Naive thymus-derived CD4-positive, alpha-beta T cell (primary cell): ENCODE measurements at regions not wholly inside any gene's neighbourhood (a gene's known extent, or its start where the extent isn't known, plus 50 kb on each side); places are given as distances from the start of the nearest gene placed in this dataset.

Source experiments
- ATAC-seq: fragments of 150-1000 bp; cut with Tn5 transposase; 2 replicates; pipeline ENCODE4 v1.10.0; 2021; ENCODE audit warnings: mild to moderate bottlenecking, moderate library complexity
- CTCF ChIA-PET: fragments of 350-600 bp; sonication (Branson Sonifier 250); formaldehyde crosslinking; loops from one replicate; lab custom pipeline; 2021; ENCODE audit warnings: antibody characterized with exemption; lab: Charles Lee
- POLR2A ChIA-PET: fragments of 350-600 bp; sonication (Branson Sonifier 250); formaldehyde crosslinking; loops from one replicate; lab custom pipeline; 2021; ENCODE audit warnings: antibody characterized with exemption, inconsistent platforms; lab: Charles Lee
- DNase-seq, 9 donors: peaks; one replicate each; pipeline versions ENCODE4 v3.0.0 to v3.0.0-alpha.2; 2020 to 2022; ENCODE audit warnings: mixed read lengths in 1 of 9
- H3K27ac ChIP-seq: one replicate; pipeline ENCODE4 v1.7.0; 2013; ENCODE audit warnings: mild to moderate bottlenecking, low read depth, low read length, moderate library complexity
- H3K27me3 ChIP-seq, 2 donors: one replicate each; pipeline ENCODE4 v1.7.0; 2013; ENCODE audit warnings: low read length in 2 of 2, mild to moderate bottlenecking in 2 of 2, moderate library complexity in 2 of 2; ENCODE audit not compliant: control insufficient read depth in 2 of 2, insufficient read depth in 2 of 2
- H3K36me3 ChIP-seq, 3 experiments: 1 replicate in 2 of 3; 2 replicates in 1 of 3; pipeline ENCODE4 v1.7.0; 2013; ENCODE audit warnings: low read length in 3 of 3, mild to moderate bottlenecking in 3 of 3, moderate library complexity in 1 of 3; ENCODE audit not compliant: insufficient read depth in 3 of 3, control insufficient read depth in 2 of 3
- H3K4me1 ChIP-seq, 2 donors: one replicate each; pipeline ENCODE4 v1.7.0; 2013; ENCODE audit warnings: low read length in 2 of 2, mild to moderate bottlenecking in 2 of 2, moderate library complexity in 1 of 2; ENCODE audit not compliant: control insufficient read depth in 2 of 2, insufficient read depth in 2 of 2
- H3K4me3 ChIP-seq: 2 replicates; pipeline ENCODE4 v1.7.0; 2013; ENCODE audit warnings: mild to moderate bottlenecking, low read length
- H3K9me3 ChIP-seq, 3 experiments: 1 replicate in 2 of 3; 2 replicates in 1 of 3; pipeline ENCODE4 v1.7.0; 2013; ENCODE audit warnings: low read length in 3 of 3; ENCODE audit not compliant: control insufficient read depth in 2 of 3
- H3K27ac Mint-ChIP-seq, 9 donors: one replicate each; pipeline ENCODE4 v1.8.0; 2020 to 2022; ENCODE audit warnings: mixed read lengths in 9 of 9, mild to moderate bottlenecking in 8 of 9, moderate library complexity in 5 of 9, inconsistent platforms in 2 of 9
- H3K27me3 Mint-ChIP-seq, 5 donors: one replicate each; pipeline ENCODE4 v1.8.0; 2021 to 2022; ENCODE audit warnings: mixed read lengths in 5 of 5, mild to moderate bottlenecking in 1 of 5
- H3K36me3 Mint-ChIP-seq, 5 donors: one replicate each; pipeline ENCODE4 v1.8.0; 2020 to 2022; ENCODE audit warnings: mixed read lengths in 5 of 5, mild to moderate bottlenecking in 3 of 5, inconsistent platforms in 1 of 5
- H3K4me1 Mint-ChIP-seq, 7 donors: one replicate each; pipeline ENCODE4 v1.8.0; 2020 to 2022; ENCODE audit warnings: mixed read lengths in 7 of 7, mild to moderate bottlenecking in 3 of 7, inconsistent platforms in 1 of 7
- H3K4me3 Mint-ChIP-seq, 10 donors: one replicate each; pipeline ENCODE4 v1.8.0; 2020 to 2022; ENCODE audit warnings: mild to moderate bottlenecking in 10 of 10, mixed read lengths in 10 of 10, moderate library complexity in 6 of 10, inconsistent platforms in 2 of 10
- H3K9me3 Mint-ChIP-seq, 11 donors: one replicate each; pipeline ENCODE4 v1.8.0; 2020 to 2022; ENCODE audit warnings: mixed read lengths in 11 of 11, mild to moderate bottlenecking in 4 of 11, inconsistent platforms in 1 of 11, moderate library complexity in 1 of 11
- intact Hi-C, 2 donors: fragments of 100-400 bp; cut with micrococcal nuclease; formaldehyde crosslinking; loops; one replicate each; pipeline ENCODE4 v1.15.1; 2023

GRCh38 chr9:16930578-16930977, 60.1 kb upstream of the BNC2 start:
- Histone ChIP-seq H3K27me3 (no peaks in the 10 kb centered on the region), H3K36me3 (no peaks in the 10 kb centered on the region), H3K9me3 (no peaks in the 10 kb centered on the region), H3K4me3 (no peak overlapping the region), H3K27ac (no peak overlapping the region), H3K4me1 (no peaks in the 10 kb centered on the region)
- POLR2A ChIA-PET, result no interaction called here
- no peak for DNase-seq
- Mint-ChIP-seq H3K36me3 (peaks cover 0 to 4% (median 0%) of the 10 kb centered on the region in 5 donors), H3K27me3 (no peaks in the 10 kb centered on the region), H3K27ac (no peak overlapping the region), H3K4me1 (no peaks in the 10 kb centered on the region), H3K9me3 (peaks cover 0 to 17% (median 6%) of the 10 kb centered on the region in 11 donors), H3K4me3 (no peak overlapping the region)
- ATAC-seq, result no peak
- CTCF ChIA-PET, result no interaction called here
- intact Hi-C loops, result no loop called here

- no peak overlapping the region for H3K27ac ChIP-seq
- DNase-seq, result no peak
- H3K4me1 ChIP-seq, result no peaks in the 10 kb centered on the region
- Mint-ChIP-seq H3K9me3 (peaks cover 0 to 12% (median 1%) of the 10 kb centered on the region in 11 donors), H3K4me1 (no peaks in the 10 kb centered on the region), H3K27ac (no peak overlapping the region), H3K27me3 (no peaks in the 10 kb centered on the region), H3K36me3 (no peaks in the 10 kb centered on the region), H3K4me3 (no peak overlapping the region)
- CTCF ChIA-PET, result no interaction called here
- no peak for ATAC-seq
- H3K27me3 ChIP-seq, result no peaks in the 10 kb centered on the region
- no peaks in the 10 kb centered on the region for H3K36me3 ChIP-seq
- no peak overlapping the region for H3K4me3 ChIP-seq
- POLR2A ChIA-PET, result no interaction called here
- no peaks in the 10 kb centered on the region for H3K9me3 ChIP-seq
- intact Hi-C loops, result no loop called here
These were observed 57.9 kb upstream of the BNC2 start for GRCh38 chr9:16928179-16928945.

- ATAC-seq (no peak), DNase-seq (no peak)
- Histone ChIP-seq H3K4me3 (no peak overlapping the region), H3K4me1 (no peaks in the 10 kb centered on the region), H3K36me3 (no peaks in the 10 kb centered on the region), H3K9me3 (no peaks in the 10 kb centered on the region), H3K27me3 (no peaks in the 10 kb centered on the region), H3K27ac (no peak overlapping the region)
- Mint-ChIP-seq H3K27ac (no peak overlapping the region), H3K27me3 (no peaks in the 10 kb centered on the region), H3K36me3 (no peaks in the 10 kb centered on the region), H3K9me3 (peaks cover 0 to 11% (median 2%) of the 10 kb centered on the region in 11 donors), H3K4me1 (no peaks in the 10 kb centered on the region), H3K4me3 (no peak overlapping the region)
- intact Hi-C loops, result no loop called here
- ChIA-PET POLR2A (no interaction called here), CTCF (no interaction called here)
These were observed 55.0 kb upstream of the BNC2 start for GRCh38 chr9:16925426-16925825.

DNA sequence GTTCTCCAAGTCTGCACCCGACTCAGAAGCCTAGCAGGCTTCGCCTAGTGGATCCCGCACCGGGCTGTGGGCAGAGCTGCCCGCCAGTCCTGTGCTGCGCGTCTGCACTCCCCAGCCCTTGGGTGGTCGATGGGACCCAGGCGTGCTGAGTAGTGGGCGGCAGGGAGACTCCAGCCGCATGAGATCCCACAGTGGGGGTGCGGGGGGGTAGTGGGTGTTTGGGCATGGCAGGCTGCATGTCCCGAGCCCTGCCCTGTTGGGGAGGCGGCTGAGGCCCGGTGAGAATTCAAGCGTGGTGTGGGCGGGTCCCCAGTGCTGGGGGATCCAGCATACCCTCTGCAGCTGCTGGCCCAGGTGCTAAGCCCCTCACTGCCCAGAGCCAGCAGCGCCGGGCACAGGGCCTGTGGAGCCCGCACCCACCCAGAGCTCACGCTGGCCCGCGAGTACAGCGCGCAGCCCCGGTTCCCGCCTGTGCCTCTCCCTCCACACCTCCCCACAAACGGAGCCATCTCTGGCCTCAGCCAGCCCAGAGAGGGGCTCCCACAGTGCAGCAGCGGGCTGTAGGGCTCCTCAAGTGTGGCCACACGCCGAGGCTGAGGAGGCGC, 53.9 kb upstream of the BNC2 start:
- CTCF ChIA-PET, result no interaction called here
- H3K4me1 Mint-ChIP-seq, result no peaks in the 10 kb centered on the region
- peaks cover 0 to 17% (median 6%) of the 10 kb centered on the region in 11 donors for H3K9me3 Mint-ChIP-seq
- H3K27me3 Mint-ChIP-seq, result no peaks in the 10 kb centered on the region
- intact Hi-C loops, result no loop called here
- Histone ChIP-seq H3K9me3 (no peaks in the 10 kb centered on the region), H3K4me3 (no peak overlapping the region), H3K4me1 (no peaks in the 10 kb centered on the region), H3K36me3 (no peaks in the 10 kb centered on the region), H3K27ac (no peak overlapping the region), H3K27me3 (no peaks in the 10 kb centered on the region)
- POLR2A ChIA-PET, result no interaction called here
- ATAC-seq (no peak), DNase-seq (no peak)
- no peaks in the 10 kb centered on the region for H3K36me3 Mint-ChIP-seq
- H3K4me3 Mint-ChIP-seq, result no peak overlapping the region
- no peak overlapping the region for H3K27ac Mint-ChIP-seq

DNA sequence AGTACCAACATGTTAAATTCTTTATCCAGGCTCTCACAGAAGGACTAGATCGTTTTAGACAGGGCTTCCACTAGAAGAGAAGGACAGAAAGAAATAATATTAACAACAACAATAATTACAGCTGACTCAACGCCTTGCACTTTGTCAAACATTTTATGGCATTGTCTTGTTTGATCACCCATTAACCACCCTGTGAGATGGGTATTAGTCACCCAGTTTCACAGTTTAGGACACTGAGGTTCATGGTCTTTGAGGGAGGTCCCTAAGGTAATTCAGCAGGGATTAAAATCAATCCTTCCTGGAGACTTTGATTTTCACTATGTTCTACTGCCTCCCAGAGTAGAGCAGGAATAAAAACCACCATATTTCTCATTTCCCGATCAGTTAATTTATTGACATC, 51.4 kb upstream of the BNC2 start:
- Mint-ChIP-seq H3K4me1 (no peaks in the 10 kb centered on the region), H3K36me3 (peaks cover 0 to 4% (median 0%) of the 10 kb centered on the region in 5 donors), H3K9me3 (peaks cover 0 to 27% (median 7%) of the 10 kb centered on the region in 11 donors), H3K27ac (no peak overlapping the region), H3K27me3 (no peaks in the 10 kb centered on the region), H3K4me3 (no peak overlapping the region)
- intact Hi-C loops, result no loop called here
- H3K4me3 ChIP-seq, result no peak overlapping the region
- no peak overlapping the region for H3K27ac ChIP-seq
- DNase-seq, result no peak
- H3K27me3 ChIP-seq, result no peaks in the 10 kb centered on the region
- ChIA-PET CTCF (no interaction called here), POLR2A (no interaction called here)
- ATAC-seq, result no peak
- H3K36me3 ChIP-seq, result no peaks in the 10 kb centered on the region
- H3K4me1 ChIP-seq, result no peaks in the 10 kb centered on the region
- H3K9me3 ChIP-seq, result no peaks in the 10 kb centered on the region
